GM23338 (cell line): ENCODE measurements at regions not wholly inside any gene's neighbourhood (a gene's known extent, or its start where the extent isn't known, plus 50 kb on each side); places are given as distances from the start of the nearest gene placed in this dataset.

Experiments used
- CTCF ChIP-seq, 2 experiments: fragments of 200-600 bp in 1 of 2; sonication (generic) in 1 of 2; conservative IDR thresholded peaks; 2 replicates each; pipeline versions ENCODE4 v1.5.1 to v1.6.1; 2016 to 2017; ENCODE audit warnings: antibody characterized with exemption in 2 of 2, low read depth in 2 of 2, mild to moderate bottlenecking in 2 of 2, moderate library complexity in 1 of 2
- ETS1 ChIP-seq: IDR thresholded peaks from 2 replicates; pipeline ENCODE4 v1.6.1; 2016; ENCODE audit warnings: antibody characterized with exemption
- EZH2 ChIP-seq: fragments of 200-600 bp; sonication (generic); IDR thresholded peaks from one replicate; pipeline ENCODE4 v1.8.0; 2017; ENCODE audit warnings: antibody characterized with exemption, mild to moderate bottlenecking, low read depth; ENCODE audit not compliant: unreplicated experiment
- EZH2phosphoT487 ChIP-seq: fragments of 200-600 bp; sonication (generic); IDR thresholded peaks from one replicate; pipeline ENCODE4 v1.8.1; 2018; ENCODE audit warnings: antibody characterized with exemption; ENCODE audit not compliant: unreplicated experiment
- JUNB ChIP-seq: IDR thresholded peaks from one replicate; pipeline ENCODE4 v1.6.1; 2016; ENCODE audit warnings: antibody characterized with exemption; ENCODE audit not compliant: unreplicated experiment
- POLR2AphosphoS5 ChIP-seq: IDR thresholded peaks from 2 replicates; pipeline ENCODE4 v1.6.1; 2016; ENCODE audit warnings: antibody characterized with exemption, low read depth
- REST ChIP-seq: IDR thresholded peaks from one replicate; pipeline ENCODE4 v1.6.1; 2018; ENCODE audit warnings: antibody characterized with exemption; ENCODE audit not compliant: unreplicated experiment

- TF ChIP-seq JUNB (no peak), CTCF (conservative IDR thresholded peaks at IDR 0.05; ENCODE audit: low read depth in 2 of 2) (no peak), POLR2AphosphoS5 (no peak), ETS1 (no peak), EZH2 (no peak), EZH2phosphoT487 (no peak), REST (no peak)
These were observed 66.1 kb downstream of the FAM50B start for GRCh38 chr6:3915076-3915791.
